ENCODE measurements at regions not wholly inside any gene's neighbourhood (a gene's known extent, or its start where the extent isn't known, plus 50 kb on each side); places are given as distances from the start of the nearest gene placed in this dataset.

DNA sequence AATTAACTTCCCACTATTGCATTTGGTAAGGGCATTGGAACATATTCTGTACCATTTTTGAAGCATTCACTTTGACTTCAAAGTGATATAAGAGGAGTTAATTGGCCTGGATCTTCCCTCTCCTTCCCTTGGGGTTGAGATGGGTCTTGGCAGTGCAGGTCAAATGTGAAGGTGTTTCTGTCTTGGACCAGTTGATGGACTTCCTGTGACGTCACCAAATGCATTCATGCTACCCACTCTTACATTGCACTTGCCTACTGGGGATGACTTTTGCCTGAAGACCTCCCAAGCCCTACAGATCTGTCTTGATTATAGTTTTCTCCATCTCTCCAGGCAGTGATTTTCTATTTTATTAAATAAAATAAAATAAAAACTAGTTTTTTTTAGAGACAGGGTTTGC lies 221.5 kb downstream of the BUB3 start:
- Histone ChIP-seq H3K9me3 (no peaks in the 10 kb centered on the region), H3K36me3 (no peaks in the 10 kb centered on the region), H3K4me1 (peaks cover 0 to 12% (median 11%) of the 10 kb centered on the region in 4 donors), H3K27ac (no peak overlapping the region), H3K4me3 (no peak overlapping the region), H3K27me3 (no peaks in the 10 kb centered on the region)
- WGBS, 2 donors, result 85 to 86% methylated on average over 1 of the region's 1 CpG
- TF ChIP-seq POLR2AphosphoS5 (IDR thresholded peaks at IDR 0.05) (no peak), POLR2A (IDR thresholded peaks at IDR 0.05) (no peak)
- TF ChIP-seq, protein P1, sequence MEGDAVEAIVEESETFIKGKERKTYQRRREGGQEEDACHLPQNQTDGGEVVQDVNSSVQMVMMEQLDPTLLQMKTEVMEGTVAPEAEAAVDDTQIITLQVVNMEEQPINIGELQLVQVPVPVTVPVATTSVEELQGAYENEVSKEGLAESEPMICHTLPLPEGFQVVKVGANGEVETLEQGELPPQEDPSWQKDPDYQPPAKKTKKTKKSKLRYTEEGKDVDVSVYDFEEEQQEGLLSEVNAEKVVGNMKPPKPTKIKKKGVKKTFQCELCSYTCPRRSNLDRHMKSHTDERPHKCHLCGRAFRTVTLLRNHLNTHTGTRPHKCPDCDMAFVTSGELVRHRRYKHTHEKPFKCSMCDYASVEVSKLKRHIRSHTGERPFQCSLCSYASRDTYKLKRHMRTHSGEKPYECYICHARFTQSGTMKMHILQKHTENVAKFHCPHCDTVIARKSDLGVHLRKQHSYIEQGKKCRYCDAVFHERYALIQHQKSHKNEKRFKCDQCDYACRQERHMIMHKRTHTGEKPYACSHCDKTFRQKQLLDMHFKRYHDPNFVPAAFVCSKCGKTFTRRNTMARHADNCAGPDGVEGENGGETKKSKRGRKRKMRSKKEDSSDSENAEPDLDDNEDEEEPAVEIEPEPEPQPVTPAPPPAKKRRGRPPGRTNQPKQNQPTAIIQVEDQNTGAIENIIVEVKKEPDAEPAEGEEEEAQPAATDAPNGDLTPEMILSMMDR (IDR thresholded peaks at IDR 0.05), result no peak
- intact Hi-C loops (cut with DNase I), result no loop called here
- DNase-seq, result no peak

DNA sequence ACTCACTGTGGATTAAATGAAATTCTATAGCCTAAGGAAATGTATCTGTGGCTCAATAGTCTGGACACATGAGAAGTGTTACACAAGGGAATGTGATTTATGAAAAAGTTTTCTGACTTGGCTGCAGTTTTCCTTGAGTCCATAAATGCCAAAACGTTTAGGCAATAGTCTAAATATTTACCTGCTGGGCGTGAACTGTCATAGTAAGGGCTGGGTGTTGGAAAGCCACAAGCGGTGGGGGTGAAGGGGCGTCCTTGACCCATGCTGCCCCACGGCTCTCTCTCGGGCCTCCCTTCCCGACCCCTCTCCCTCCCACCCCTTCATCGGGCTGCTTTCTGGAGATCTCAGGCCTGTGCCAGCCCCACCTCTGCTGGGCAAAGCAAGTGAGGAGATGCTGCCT lies 223.7 kb downstream of the BUB3 start:
- Histone ChIP-seq H3K4me3 (no peak overlapping the region), H3K36me3 (no peaks in the 10 kb centered on the region), H3K27me3 (no peaks in the 10 kb centered on the region), H3K4me1 (peaks cover 0 to 12% (median 11%) of the 10 kb centered on the region in 4 donors), H3K9me3 (no peaks in the 10 kb centered on the region), H3K27ac (no peak overlapping the region)
- 14 to 44% methylated on average over 8 of the region's 8 CpGs for WGBS, 2 donors
- no peak for DNase-seq
- no peak for TF ChIP-seq POLR2A (IDR thresholded peaks at IDR 0.05)
- no peak for TF ChIP-seq POLR2AphosphoS5 (IDR thresholded peaks at IDR 0.05)
- TF ChIP-seq EP300 (IDR thresholded peaks at IDR 0.05), result no peak
- TF ChIP-seq, protein P1 (IDR thresholded peaks at IDR 0.05), result no peak
- intact Hi-C loops (cut with DNase I), result no loop called here

DNA sequence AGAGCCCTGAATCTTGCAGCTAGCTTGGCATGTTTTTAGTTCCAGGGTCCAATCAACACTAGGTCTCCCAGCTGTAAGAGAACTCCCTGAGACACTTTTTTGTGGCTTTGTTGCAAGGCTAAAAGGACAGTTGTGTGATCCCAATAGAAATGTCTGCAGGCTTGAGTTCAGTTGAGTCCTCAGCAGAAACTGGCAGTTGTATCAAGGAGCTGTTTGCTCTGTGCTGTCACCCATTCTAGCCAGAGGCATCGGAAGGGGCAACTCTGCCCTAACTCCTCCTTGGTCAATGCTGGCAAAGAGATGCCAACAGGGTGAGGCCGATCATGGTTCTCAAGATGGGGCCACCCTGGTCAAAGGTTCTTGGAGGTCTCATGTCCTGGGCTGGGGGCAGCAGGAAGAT lies 224.1 kb downstream of the BUB3 start:
- Histone ChIP-seq H3K9me3 (no peaks in the 10 kb centered on the region), H3K27me3 (no peaks in the 10 kb centered on the region), H3K36me3 (no peaks in the 10 kb centered on the region), H3K4me1 (peaks cover 0 to 12% (median 11%) of the 10 kb centered on the region in 4 donors), H3K4me3 (no peak overlapping the region), H3K27ac (no peak overlapping the region)
- 82 to 92% methylated on average over 2 of the region's 2 CpGs for WGBS, 2 donors
- TF ChIP-seq EP300 (IDR thresholded peaks at IDR 0.05), result no peak
- no peak for TF ChIP-seq POLR2A (IDR thresholded peaks at IDR 0.05)
- no peak for TF ChIP-seq POLR2AphosphoS5 (IDR thresholded peaks at IDR 0.05)
- TF ChIP-seq, protein P1 (IDR thresholded peaks at IDR 0.05), result no peak
- no peak for DNase-seq
- intact Hi-C loops (cut with DNase I), result no loop called here

DNA sequence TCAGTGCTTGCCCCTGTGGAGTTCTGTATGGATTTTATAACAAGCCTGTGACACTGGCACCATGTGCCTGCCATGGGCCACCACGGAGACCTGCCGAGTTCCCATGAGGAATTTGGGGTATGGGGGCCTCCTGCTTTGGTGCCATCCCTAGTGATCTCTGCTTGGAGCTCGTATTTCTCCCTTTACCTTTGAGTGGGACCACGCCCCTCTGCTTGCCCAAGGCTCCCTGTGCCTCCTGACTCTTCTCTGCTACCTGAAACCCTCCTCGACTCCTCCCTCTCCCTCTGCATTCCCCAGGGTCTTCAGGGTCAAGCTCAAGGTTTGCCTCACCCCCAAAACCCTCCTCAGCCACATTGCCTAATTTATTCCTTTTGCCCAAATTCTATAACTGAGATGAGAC lies 225.0 kb downstream of the BUB3 start:
- intact Hi-C loops (cut with DNase I), result no loop called here
- no peak for DNase-seq
- 56 to 62% methylated on average over 5 of the region's 5 CpGs for WGBS, 2 donors

More for the DNA sequence above, 225.0 kb downstream of the BUB3 start:
- Histone ChIP-seq H3K4me3 (no peak overlapping the region), H3K36me3 (no peaks in the 10 kb centered on the region), H3K27me3 (no peaks in the 10 kb centered on the region), H3K4me1 (peaks cover 0 to 12% (median 11%) of the 10 kb centered on the region in 4 donors), H3K9me3 (no peaks in the 10 kb centered on the region), H3K27ac (no peak overlapping the region)
- TF ChIP-seq EP300 (IDR thresholded peaks at IDR 0.05), result no peak
- TF ChIP-seq, protein P1 (IDR thresholded peaks at IDR 0.05), result no peak
- no peak for TF ChIP-seq POLR2A (IDR thresholded peaks at IDR 0.05)
- no peak for TF ChIP-seq POLR2AphosphoS5 (IDR thresholded peaks at IDR 0.05)

All from sigmoid colon (tissue), 6 donors.